ENCODE measurements at regions not wholly inside any gene's neighbourhood (a gene's known extent, or its start where the extent isn't known, plus 50 kb on each side); places are given as distances from the start of the nearest gene placed in this dataset.
"Not testable (repeated sequence)": the region's sequence is repeated elsewhere in the genome, so short reads cannot be mapped to it uniquely, and the experiment has no call there.

- DNase-seq, result no peak
Observed at GRCh38 chr2:83224591-83225200, 1234.4 kb downstream of the SUCLG1 start.

- no peak for DNase-seq
Observed at GRCh38 chr2:83221258-83221657, 1237.8 kb downstream of the SUCLG1 start.

- no peak for DNase-seq
Observed at GRCh38 chr2:83217854-83218253, 1241.2 kb downstream of the SUCLG1 start.

- DNase-seq, result no peak
Observed at GRCh38 chr2:83196225-83196624, 1262.9 kb downstream of the SUCLG1 start.

GRCh38 chr2:83191316-83191715, 1267.8 kb downstream of the SUCLG1 start:
- no peak for DNase-seq

- no peak for DNase-seq
Observed at GRCh38 chr2:83186105-83186760, 1272.8 kb downstream of the SUCLG1 start.

- not testable (repeated sequence) for DNase-seq
Observed at GRCh38 chr2:83180862-83181530, 1278.1 kb downstream of the SUCLG1 start.

- no peak for DNase-seq
Observed at GRCh38 chr2:83176539-83176938, 1282.5 kb downstream of the SUCLG1 start.

GRCh38 chr2:83172841-83173240, 1286.2 kb downstream of the SUCLG1 start:
- DNase-seq, result no peak

- no peak for DNase-seq
Observed at GRCh38 chr2:83168377-83168776, 1290.7 kb downstream of the SUCLG1 start.

GRCh38 chr2:83162421-83162820, 1296.7 kb downstream of the SUCLG1 start:
- no peak for DNase-seq

- no peak for DNase-seq
Observed at GRCh38 chr2:83160571-83160970, 1298.5 kb downstream of the SUCLG1 start.

GRCh38 chr2:83155826-83156225, 1303.3 kb downstream of the SUCLG1 start:
- no peak for DNase-seq

- DNase-seq, result no peak
Observed at GRCh38 chr2:83143946-83144345, 1315.1 kb downstream of the SUCLG1 start.

GRCh38 chr2:83142934-83143333, 1316.1 kb downstream of the SUCLG1 start:
- DNase-seq, result no peak

GRCh38 chr2:83115606-83116005, 1343.5 kb downstream of the SUCLG1 start:
- DNase-seq, result no peak

- DNase-seq, result no peak
Observed at GRCh38 chr2:83115155-83115554, 1343.9 kb downstream of the SUCLG1 start.

GRCh38 chr2:83113953-83114352, 1345.1 kb downstream of the SUCLG1 start:
- no peak for DNase-seq

- DNase-seq, result no peak
Observed at GRCh38 chr2:83112858-83113257, 1346.2 kb downstream of the SUCLG1 start.

GRCh38 chr2:83109284-83109683, 1349.8 kb downstream of the SUCLG1 start:
- no peak for DNase-seq

- no peak for DNase-seq
Observed at GRCh38 chr2:83106853-83107252, 1352.2 kb downstream of the SUCLG1 start.

GRCh38 chr2:83104202-83104601, 1354.9 kb downstream of the SUCLG1 start:
- no peak for DNase-seq

GRCh38 chr2:83103613-83104012, 1355.5 kb downstream of the SUCLG1 start:
- DNase-seq, result no peak

- DNase-seq, result not testable (repeated sequence)
Observed at GRCh38 chr2:83089051-83089450, 1370.0 kb downstream of the SUCLG1 start.
